ENCODE measurements at regions not wholly inside any gene's neighbourhood (a gene's known extent, or its start where the extent isn't known, plus 50 kb on each side); places are given as distances from the start of the nearest gene placed in this dataset.

DNA sequence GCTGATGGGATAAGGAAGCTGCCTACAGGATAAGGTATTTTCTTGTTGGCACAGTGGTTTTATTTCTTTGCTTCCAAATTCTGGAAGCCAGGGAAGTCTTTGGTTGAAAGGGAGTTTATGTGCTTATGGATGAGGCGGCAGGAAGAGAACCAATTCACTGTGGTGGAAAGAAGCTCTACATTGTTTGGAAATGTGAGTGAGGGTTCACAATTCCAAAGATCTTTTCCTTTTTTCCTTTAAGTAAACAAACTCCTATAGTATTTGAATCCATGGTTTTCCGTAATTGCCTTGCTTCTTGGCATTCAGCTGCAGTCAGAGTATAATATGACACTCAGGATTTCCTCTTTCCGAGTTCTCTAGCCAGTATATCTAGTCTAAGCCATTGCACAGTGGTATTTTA is 86.2 kb downstream of the TEX29 start:
- TF ChIP-seq, protein P1, sequence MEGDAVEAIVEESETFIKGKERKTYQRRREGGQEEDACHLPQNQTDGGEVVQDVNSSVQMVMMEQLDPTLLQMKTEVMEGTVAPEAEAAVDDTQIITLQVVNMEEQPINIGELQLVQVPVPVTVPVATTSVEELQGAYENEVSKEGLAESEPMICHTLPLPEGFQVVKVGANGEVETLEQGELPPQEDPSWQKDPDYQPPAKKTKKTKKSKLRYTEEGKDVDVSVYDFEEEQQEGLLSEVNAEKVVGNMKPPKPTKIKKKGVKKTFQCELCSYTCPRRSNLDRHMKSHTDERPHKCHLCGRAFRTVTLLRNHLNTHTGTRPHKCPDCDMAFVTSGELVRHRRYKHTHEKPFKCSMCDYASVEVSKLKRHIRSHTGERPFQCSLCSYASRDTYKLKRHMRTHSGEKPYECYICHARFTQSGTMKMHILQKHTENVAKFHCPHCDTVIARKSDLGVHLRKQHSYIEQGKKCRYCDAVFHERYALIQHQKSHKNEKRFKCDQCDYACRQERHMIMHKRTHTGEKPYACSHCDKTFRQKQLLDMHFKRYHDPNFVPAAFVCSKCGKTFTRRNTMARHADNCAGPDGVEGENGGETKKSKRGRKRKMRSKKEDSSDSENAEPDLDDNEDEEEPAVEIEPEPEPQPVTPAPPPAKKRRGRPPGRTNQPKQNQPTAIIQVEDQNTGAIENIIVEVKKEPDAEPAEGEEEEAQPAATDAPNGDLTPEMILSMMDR (IDR thresholded peaks at IDR 0.05; ENCODE audit: insufficient read depth, low read length, poor library complexity, severe bottlenecking): no peak
- no peak for TF ChIP-seq EZH2phosphoT487 (conservative IDR thresholded peaks at IDR 0.05; ENCODE audit: low read length)
